SU-DHL-6 (cell line): ENCODE measurements at regions not wholly inside any gene's neighbourhood (a gene's known extent, or its start where the extent isn't known, plus 50 kb on each side); places are given as distances from the start of the nearest gene placed in this dataset.

Experiments used
- H2AFZ ChIP-seq: fragments of 200-600 bp; sonication (generic); 2 replicates; pipeline ENCODE4 v1.6.1; 2014; ENCODE audit warnings: low read depth, mild to moderate bottlenecking, moderate library complexity, mixed read lengths, antibody characterized with exemption, low read length; ENCODE audit not compliant: severe bottlenecking
- H3F3A ChIP-seq: fragments of 200-600 bp; shearing (Covaris generic); 2 replicates; pipeline ENCODE4 v1.6.0; 2016; ENCODE audit warnings: antibody characterized with exemption, mild to moderate bottlenecking; ENCODE audit not compliant: insufficient read depth
- H3K27ac ChIP-seq: fragments of 200-600 bp; sonication (generic); 2 replicates; pipeline ENCODE4 v1.5.1; 2016; ENCODE audit warnings: low read depth, mild to moderate bottlenecking, low read length, moderate library complexity, mixed read lengths
- H3K27me3 ChIP-seq: fragments of 200-600 bp; sonication (generic), shearing (Covaris generic); 2 replicates; pipeline ENCODE4 v1.6.0; 2014; ENCODE audit warnings: mild to moderate bottlenecking, low read length
- H3K36me3 ChIP-seq: fragments of 200-600 bp; sonication (generic); 2 replicates; pipeline ENCODE4 v1.6.1; 2014; ENCODE audit warnings: mild to moderate bottlenecking, low read length, mixed read lengths
- H3K4me2 ChIP-seq: fragments of 300-600, 200-600 bp; shearing (Covaris generic), sonication (generic); 2 replicates; pipeline ENCODE4 v1.6.0; 2014; ENCODE audit warnings: low read length, low read depth, mild to moderate bottlenecking; ENCODE audit not compliant: poor library complexity, severe bottlenecking
- H3K4me3 ChIP-seq: fragments of 200-600 bp; sonication (generic); 2 replicates; pipeline ENCODE4 v1.5.1; 2014; ENCODE audit warnings: antibody characterized with exemption, low read length, mild to moderate bottlenecking, mixed read lengths; ENCODE audit not compliant: insufficient read depth, poor library complexity, severe bottlenecking
- H3K79me2 ChIP-seq: fragments of 200-600 bp; sonication (generic); 2 replicates; pipeline ENCODE4 v1.6.1; 2014; ENCODE audit warnings: mild to moderate bottlenecking, low read length, moderate library complexity; ENCODE audit not compliant: insufficient read depth
- H3K9ac ChIP-seq: fragments of 200-600 bp; sonication (generic); 2 replicates; pipeline ENCODE4 v1.7.0; 2014; ENCODE audit warnings: mild to moderate bottlenecking, low read length
- H3K9me2 ChIP-seq: fragments of 200-600 bp; sonication (generic); replicated peaks from 2 replicates; pipeline ENCODE4 v1.6.1; 2014; ENCODE audit warnings: low read length; ENCODE audit not compliant: insufficient read depth
- H3K9me3 ChIP-seq: fragments of 200-600 bp; sonication (generic); 2 replicates; pipeline ENCODE4 v1.6.1; 2014; ENCODE audit warnings: low read length, mixed read lengths; ENCODE audit not compliant: insufficient read depth
- H4K20me1 ChIP-seq: fragments of 200-600 bp; sonication (generic); 2 replicates; pipeline ENCODE4 v1.6.1; 2014; ENCODE audit warnings: low read depth, mild to moderate bottlenecking, antibody characterized with exemption, low read length, moderate library complexity, mixed read lengths
- CTCF ChIP-seq: fragments of 200-600 bp; sonication (generic); IDR thresholded peaks from one replicate; pipeline ENCODE4 v1.5.1; 2017; ENCODE audit warnings: antibody characterized with exemption, mild to moderate bottlenecking, low read length, moderate library complexity; ENCODE audit not compliant: insufficient read depth, poor library complexity, severe bottlenecking
- EZH2phosphoT487 ChIP-seq: fragments of 200-600 bp; sonication (generic), shearing (Covaris generic); conservative IDR thresholded peaks from 2 replicates; pipeline ENCODE4 v1.6.1; 2018; ENCODE audit warnings: mild to moderate bottlenecking, antibody characterized with exemption, low read length, moderate library complexity, mixed read lengths

DNA sequence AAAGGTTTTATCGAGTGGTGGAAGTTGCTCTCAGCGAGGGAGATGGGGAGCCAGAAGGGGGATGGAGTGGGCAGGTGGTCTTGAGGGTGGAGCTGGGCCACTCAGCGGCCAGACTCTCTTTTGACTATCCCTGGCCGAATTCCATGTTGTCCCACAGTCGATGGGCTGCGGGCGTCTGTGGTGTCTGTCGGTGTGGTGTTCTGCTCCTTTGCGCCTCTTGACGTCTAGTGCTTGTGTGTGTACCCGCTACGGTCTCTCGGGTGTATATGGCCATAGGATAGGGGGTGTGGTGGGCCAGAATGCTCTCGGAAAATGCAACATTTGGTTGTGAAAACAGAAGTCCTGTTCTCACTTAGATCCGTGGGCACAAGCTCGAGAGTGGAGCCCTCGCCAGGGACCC lies 297.0 kb downstream of the CGGBP1 start:
- H3K36me3 ChIP-seq, result no peaks in the 10 kb centered on the region
- H3F3A ChIP-seq, result no peaks in the 10 kb centered on the region
- no peaks in the 10 kb centered on the region for H3K79me2 ChIP-seq
- no peak overlapping the region for H3K4me3 ChIP-seq
- H3K9ac ChIP-seq, result no peak overlapping the region
- H3K9me3 ChIP-seq, result no peaks in the 10 kb centered on the region
- H2AFZ ChIP-seq, result no peak overlapping the region
- H3K27ac ChIP-seq, result no peak overlapping the region
- TF ChIP-seq CTCF, result no peak
- TF ChIP-seq EZH2phosphoT487, result no peak
- H3K4me2 ChIP-seq, result no peak overlapping the region
- no peaks in the 10 kb centered on the region for H4K20me1 ChIP-seq
- no peaks in the 10 kb centered on the region for H3K27me3 ChIP-seq
- H3K9me2 ChIP-seq, result no peaks in the 10 kb centered on the region

- TF ChIP-seq EZH2phosphoT487, result no peak
- no peak for TF ChIP-seq CTCF
- no peaks in the 10 kb centered on the region for H3K36me3 ChIP-seq
- H3K79me2 ChIP-seq, result no peaks in the 10 kb centered on the region
- H3K27ac ChIP-seq, result no peak overlapping the region
- H3K9me3 ChIP-seq, result no peaks in the 10 kb centered on the region
- H3F3A ChIP-seq, result no peaks in the 10 kb centered on the region
- H3K4me2 ChIP-seq, result no peak overlapping the region
- H3K9ac ChIP-seq, result no peak overlapping the region
- no peak overlapping the region for H3K4me3 ChIP-seq
- no peaks in the 10 kb centered on the region for H3K9me2 ChIP-seq
- no peaks in the 10 kb centered on the region for H3K27me3 ChIP-seq
- H4K20me1 ChIP-seq, result no peaks in the 10 kb centered on the region
- H2AFZ ChIP-seq, result no peak overlapping the region
These were observed 297.5 kb downstream of the CGGBP1 start for GRCh38 chr3:87761341-87761740.

DNA sequence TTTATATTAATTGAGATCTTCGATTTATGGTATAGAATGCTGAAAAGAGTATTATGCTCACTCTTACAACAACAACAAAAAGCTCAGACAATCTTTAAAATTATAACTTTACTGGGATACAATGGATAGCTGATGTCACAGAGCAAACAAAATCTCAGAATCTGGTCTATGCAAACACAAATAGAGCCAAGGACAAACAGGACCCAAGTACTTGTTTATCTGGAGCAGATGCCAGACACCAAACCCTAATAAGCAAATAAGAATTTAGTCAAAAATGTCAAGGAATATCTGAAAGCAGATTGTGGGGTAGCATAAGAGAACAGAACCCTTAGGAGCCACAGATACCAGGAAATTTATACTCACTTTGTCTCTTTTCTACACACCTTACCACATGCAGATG lies 302.2 kb downstream of the CGGBP1 start:
- H3K27me3 ChIP-seq, result no peaks in the 10 kb centered on the region
- no peaks in the 10 kb centered on the region for H4K20me1 ChIP-seq
- H3K79me2 ChIP-seq, result no peaks in the 10 kb centered on the region
- no peaks in the 10 kb centered on the region for H3K36me3 ChIP-seq
- H3F3A ChIP-seq, result no peaks in the 10 kb centered on the region
- no peak overlapping the region for H3K9ac ChIP-seq
- no peak overlapping the region for H3K27ac ChIP-seq
- H3K4me2 ChIP-seq, result no peak overlapping the region
- no peaks in the 10 kb centered on the region for H3K9me2 ChIP-seq
- H3K9me3 ChIP-seq, result no peaks in the 10 kb centered on the region
- TF ChIP-seq EZH2phosphoT487, result no peak
- no peak for TF ChIP-seq CTCF
- no peak overlapping the region for H2AFZ ChIP-seq
- no peak overlapping the region for H3K4me3 ChIP-seq

- Histone ChIP-seq H3K36me3 (no peaks in the 10 kb centered on the region), H3K4me2 (no peak overlapping the region), H2AFZ (no peak overlapping the region), H3F3A (no peaks in the 10 kb centered on the region), H3K9me3 (no peaks in the 10 kb centered on the region), H3K9ac (no peak overlapping the region), H3K4me3 (no peak overlapping the region), H3K27me3 (no peaks in the 10 kb centered on the region), H3K9me2 (no peaks in the 10 kb centered on the region), H3K79me2 (no peaks in the 10 kb centered on the region), H3K27ac (no peak overlapping the region), H4K20me1 (no peaks in the 10 kb centered on the region)
- TF ChIP-seq EZH2phosphoT487 (no peak), CTCF (no peak)
These were observed 303.0 kb downstream of the CGGBP1 start for GRCh38 chr3:87755852-87756251.
